HEK293 (cell line): ENCODE measurements at regions not wholly inside any gene's neighbourhood (a gene's known extent, or its start where the extent isn't known, plus 50 kb on each side); places are given as distances from the start of the nearest gene placed in this dataset.

Experiments used
- EGR2 ChIP-seq: fragments of 450-650 bp; formaldehyde crosslinking; IDR thresholded peaks from 2 replicates; pipeline ENCODE4 v1.5.1; 2016; ENCODE audit warnings: low read depth, missing biosample characterization, missing genetic modification characterization
- MEIS1 ChIP-seq: sonication (generic); formaldehyde crosslinking; IDR thresholded peaks from 2 replicates; pipeline ENCODE4 v1.8.1; 2022; ENCODE audit warnings: missing genetic modification reagents, mild to moderate bottlenecking, borderline replicate concordance
- YY1 ChIP-seq: fragments of 450-650 bp; formaldehyde crosslinking; IDR thresholded peaks from 2 replicates; pipeline ENCODE4 v1.5.1; 2018; ENCODE audit warnings: missing biosample characterization, missing genetic modification characterization
- ZNF175 ChIP-seq: fragments of 450-650 bp; formaldehyde crosslinking; IDR thresholded peaks from 2 replicates; pipeline ENCODE4 v1.5.1; 2016; ENCODE audit warnings: missing biosample characterization, missing genetic modification characterization
- TF ChIP-seq, protein P1 (sequence below): fragments of 450-650 bp; formaldehyde crosslinking; IDR thresholded peaks from 2 replicates; pipeline ENCODE4 v1.5.1; 2016; ENCODE audit warnings: missing biosample characterization, missing genetic modification characterization

DNA sequence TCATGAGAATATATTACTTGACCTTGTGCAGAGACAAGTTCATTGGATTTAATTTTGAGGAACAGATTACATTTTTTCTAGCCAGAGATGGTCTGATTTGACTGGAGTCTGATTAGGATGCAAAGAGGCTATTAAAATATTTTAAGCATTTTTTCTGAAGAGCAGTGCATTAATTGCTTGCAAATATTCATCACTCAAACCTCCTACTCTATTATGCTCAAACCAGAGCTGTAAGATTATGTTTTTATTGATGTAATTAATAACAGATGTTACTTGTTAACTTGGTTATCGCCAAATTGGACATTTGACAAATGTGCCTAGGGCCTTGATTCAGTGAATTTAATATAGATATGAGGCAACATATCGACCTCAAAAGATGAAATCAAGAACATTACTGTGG lies 160.9 kb upstream of the SLC13A1 start:
- no peak for TF ChIP-seq YY1
- TF ChIP-seq, protein P1, sequence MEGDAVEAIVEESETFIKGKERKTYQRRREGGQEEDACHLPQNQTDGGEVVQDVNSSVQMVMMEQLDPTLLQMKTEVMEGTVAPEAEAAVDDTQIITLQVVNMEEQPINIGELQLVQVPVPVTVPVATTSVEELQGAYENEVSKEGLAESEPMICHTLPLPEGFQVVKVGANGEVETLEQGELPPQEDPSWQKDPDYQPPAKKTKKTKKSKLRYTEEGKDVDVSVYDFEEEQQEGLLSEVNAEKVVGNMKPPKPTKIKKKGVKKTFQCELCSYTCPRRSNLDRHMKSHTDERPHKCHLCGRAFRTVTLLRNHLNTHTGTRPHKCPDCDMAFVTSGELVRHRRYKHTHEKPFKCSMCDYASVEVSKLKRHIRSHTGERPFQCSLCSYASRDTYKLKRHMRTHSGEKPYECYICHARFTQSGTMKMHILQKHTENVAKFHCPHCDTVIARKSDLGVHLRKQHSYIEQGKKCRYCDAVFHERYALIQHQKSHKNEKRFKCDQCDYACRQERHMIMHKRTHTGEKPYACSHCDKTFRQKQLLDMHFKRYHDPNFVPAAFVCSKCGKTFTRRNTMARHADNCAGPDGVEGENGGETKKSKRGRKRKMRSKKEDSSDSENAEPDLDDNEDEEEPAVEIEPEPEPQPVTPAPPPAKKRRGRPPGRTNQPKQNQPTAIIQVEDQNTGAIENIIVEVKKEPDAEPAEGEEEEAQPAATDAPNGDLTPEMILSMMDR (tag by site-specific recombination): no peak
- no peak for TF ChIP-seq EGR2 (tag by site-specific recombination)
- TF ChIP-seq ZNF175: no peak
- no peak for TF ChIP-seq MEIS1 (CRISPR knock-in tag)
